ENCODE measurements at regions not wholly inside any gene's neighbourhood (a gene's known extent, or its start where the extent isn't known, plus 50 kb on each side); places are given as distances from the start of the nearest gene placed in this dataset.

DNA sequence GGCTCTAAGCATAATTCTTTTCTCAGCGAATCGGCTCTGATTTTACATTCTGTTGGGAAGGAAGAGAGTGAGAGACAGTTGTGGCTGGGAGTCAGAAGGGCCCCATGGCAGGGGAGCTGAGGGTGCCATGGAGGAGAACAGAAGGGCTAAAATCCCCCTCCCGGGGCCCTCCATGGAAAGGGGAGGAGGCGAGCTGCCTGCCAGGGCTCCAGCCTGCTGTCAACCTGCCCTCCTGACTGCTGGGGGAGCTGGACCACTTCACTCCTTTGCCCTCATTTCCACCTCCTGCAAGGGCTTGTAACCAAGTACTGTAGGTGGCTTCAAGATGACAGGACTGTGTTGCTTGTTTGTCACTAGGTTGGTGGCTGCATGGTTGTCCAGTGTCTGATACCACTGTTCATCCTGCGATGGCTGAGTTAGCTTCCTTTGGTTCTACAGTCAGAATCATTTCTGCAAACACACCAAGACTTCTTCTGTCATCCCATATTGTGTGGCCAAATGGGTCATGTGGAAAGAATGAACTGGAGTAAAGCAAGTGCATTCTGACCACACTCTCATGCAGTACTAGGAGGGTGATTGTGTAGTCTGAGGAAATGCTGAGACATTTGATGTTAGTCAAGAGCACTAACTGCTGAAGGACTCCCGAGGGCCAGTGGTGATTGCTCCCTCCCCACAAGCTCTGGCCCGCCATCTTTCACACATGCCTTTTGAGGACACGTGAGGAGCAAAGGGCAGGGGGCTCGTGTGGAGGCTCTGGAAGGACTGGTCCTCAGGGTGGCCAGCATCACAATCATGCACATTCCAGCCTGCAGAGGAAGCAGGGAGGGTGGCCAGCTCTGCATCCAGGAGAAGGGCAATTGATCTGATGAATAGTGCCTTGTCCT, 307.2 kb downstream of the GADD45G start:
- Histone ChIP-seq H3K27ac (ENCODE audit: low read depth in 1 of 2, low read length in 2 of 2) (no peak overlapping the region), H3K27me3 (ENCODE audit: control insufficient read depth in 1 of 2, insufficient read depth in 2 of 2, low read length in 1 of 2) (no peaks in the 10 kb centered on the region), H3K36me3 (ENCODE audit: control insufficient read depth in 1 of 2, insufficient read depth in 2 of 2, low read length in 1 of 2) (no peaks in the 10 kb centered on the region), H3K9me3 (ENCODE audit: control insufficient read depth, low read length) (no peaks in the 10 kb centered on the region), H3K4me3 (ENCODE audit: low read length in 2 of 2) (no peak overlapping the region), H3K4me1 (ENCODE audit: control insufficient read depth in 1 of 2, insufficient read depth in 2 of 2, low read length in 2 of 2) (no peaks in the 10 kb centered on the region)
- DNase-seq, result no peak
- 87 to 88% methylated on average over 9 of the region's 9 CpGs for WGBS, 2 donors
- intact Hi-C loops (cut with DNase I), result no loop called here
- ATAC-seq (ENCODE audit: low FRiP score), result no peak

DNA sequence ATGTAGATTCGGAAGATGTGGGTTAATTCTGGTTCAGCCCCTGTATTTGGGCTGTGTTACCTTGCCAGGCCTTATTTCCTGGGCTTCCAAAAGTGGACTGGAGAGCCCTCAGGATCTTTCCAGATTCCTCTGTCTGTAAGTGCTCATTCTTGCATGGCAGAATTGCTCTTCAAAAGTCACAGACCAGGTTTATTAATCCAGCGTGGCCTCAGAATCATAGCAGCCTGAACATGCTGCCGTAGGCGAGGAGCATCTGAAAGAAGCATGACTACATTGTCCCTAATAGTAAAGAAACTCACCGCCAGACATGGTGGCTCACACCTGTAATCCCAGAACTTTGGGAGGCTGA, 307.8 kb downstream of the GADD45G start:
- intact Hi-C loops (cut with DNase I), result no loop called here
- 97 to 100% methylated on average over 5 of the region's 5 CpGs for WGBS, 2 donors

DNA sequence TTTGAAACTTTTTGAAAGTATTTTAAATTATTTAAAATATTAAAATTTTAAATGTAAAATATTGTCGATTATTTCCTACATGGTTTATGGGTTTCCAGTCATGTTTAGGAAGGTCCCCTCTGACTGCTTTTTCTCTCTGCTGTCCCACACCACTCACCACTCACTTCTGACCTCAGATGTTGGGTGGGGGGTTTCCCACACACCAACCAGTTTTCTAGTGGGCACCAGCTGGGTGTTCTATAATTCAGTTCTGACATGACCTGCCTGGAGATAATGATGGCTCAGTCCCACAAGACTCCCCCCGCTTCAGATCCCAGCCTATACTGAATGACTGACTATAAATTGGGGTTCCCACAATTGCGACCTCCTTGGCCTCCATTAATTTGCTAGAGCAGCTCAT, 310.4 kb downstream of the GADD45G start:
- ATAC-seq (ENCODE audit: low FRiP score) (no peak), DNase-seq (no peak)
- intact Hi-C loops (cut with DNase I), result no loop called here
- Histone ChIP-seq H3K27me3 (ENCODE audit: control insufficient read depth in 1 of 2, insufficient read depth in 2 of 2, low read length in 1 of 2) (no peaks in the 10 kb centered on the region), H3K4me1 (ENCODE audit: control insufficient read depth in 1 of 2, insufficient read depth in 2 of 2, low read length in 2 of 2) (no peaks in the 10 kb centered on the region), H3K36me3 (ENCODE audit: control insufficient read depth in 1 of 2, insufficient read depth in 2 of 2, low read length in 1 of 2) (no peaks in the 10 kb centered on the region), H3K27ac (ENCODE audit: low read depth in 1 of 2, low read length in 2 of 2) (no peak overlapping the region), H3K4me3 (ENCODE audit: low read length in 2 of 2) (no peak overlapping the region), H3K9me3 (ENCODE audit: control insufficient read depth, low read length) (no peaks in the 10 kb centered on the region)
- WGBS, 2 donors, result 89 to 100% methylated on average over 3 of the region's 3 CpGs

More for the DNA sequence above, 307.8 kb downstream of the GADD45G start:
- Histone ChIP-seq H3K4me3 (ENCODE audit: low read length in 2 of 2) (no peak overlapping the region), H3K36me3 (ENCODE audit: control insufficient read depth in 1 of 2, insufficient read depth in 2 of 2, low read length in 1 of 2) (no peaks in the 10 kb centered on the region), H3K9me3 (ENCODE audit: control insufficient read depth, low read length) (no peaks in the 10 kb centered on the region), H3K27me3 (ENCODE audit: control insufficient read depth in 1 of 2, insufficient read depth in 2 of 2, low read length in 1 of 2) (no peaks in the 10 kb centered on the region), H3K4me1 (ENCODE audit: control insufficient read depth in 1 of 2, insufficient read depth in 2 of 2, low read length in 2 of 2) (no peaks in the 10 kb centered on the region), H3K27ac (ENCODE audit: low read depth in 1 of 2, low read length in 2 of 2) (no peak overlapping the region)
- no peak for DNase-seq
- no peak for ATAC-seq (ENCODE audit: low FRiP score)

DNA sequence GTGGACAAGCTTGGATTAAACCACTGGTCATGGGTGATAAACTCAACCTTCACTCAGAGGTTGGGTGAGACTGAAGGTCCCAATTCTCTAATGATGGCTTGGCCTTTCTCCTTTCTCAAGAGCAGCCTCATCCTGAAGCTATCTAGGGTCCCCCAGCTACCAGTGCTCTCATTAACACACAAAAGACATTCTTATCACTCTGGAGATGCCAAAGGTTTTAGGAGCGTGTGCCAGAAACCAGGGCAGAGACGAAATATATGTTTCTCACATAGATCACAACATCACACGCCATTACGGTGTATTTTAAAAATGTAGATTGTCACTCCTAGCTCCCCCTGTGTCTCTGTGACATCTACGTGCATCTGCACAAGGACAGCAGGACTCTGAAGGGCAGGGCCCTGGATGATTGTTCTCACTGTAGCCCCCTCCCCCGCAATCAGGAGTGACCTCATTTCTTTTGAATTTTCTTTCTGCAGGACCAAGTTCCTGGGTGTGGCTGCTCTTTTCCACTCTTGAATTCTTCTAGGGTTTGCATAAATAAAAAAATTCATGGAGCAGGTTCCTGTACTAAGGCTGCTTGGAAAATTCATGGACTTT, 311.3 kb downstream of the GADD45G start:
- Histone ChIP-seq H3K9me3 (ENCODE audit: control insufficient read depth, low read length) (no peaks in the 10 kb centered on the region), H3K36me3 (ENCODE audit: control insufficient read depth in 1 of 2, insufficient read depth in 2 of 2, low read length in 1 of 2) (no peaks in the 10 kb centered on the region), H3K27ac (ENCODE audit: low read depth in 1 of 2, low read length in 2 of 2) (no peak overlapping the region), H3K4me3 (ENCODE audit: low read length in 2 of 2) (no peak overlapping the region), H3K4me1 (ENCODE audit: control insufficient read depth in 1 of 2, insufficient read depth in 2 of 2, low read length in 2 of 2) (no peaks in the 10 kb centered on the region), H3K27me3 (ENCODE audit: control insufficient read depth in 1 of 2, insufficient read depth in 2 of 2, low read length in 1 of 2) (no peaks in the 10 kb centered on the region)
- ATAC-seq (ENCODE audit: low FRiP score) (no peak), DNase-seq (no peak)
- intact Hi-C loops (cut with DNase I), result no loop called here
- 87 to 91% methylated on average over 6 of the region's 6 CpGs for WGBS, 2 donors

DNA sequence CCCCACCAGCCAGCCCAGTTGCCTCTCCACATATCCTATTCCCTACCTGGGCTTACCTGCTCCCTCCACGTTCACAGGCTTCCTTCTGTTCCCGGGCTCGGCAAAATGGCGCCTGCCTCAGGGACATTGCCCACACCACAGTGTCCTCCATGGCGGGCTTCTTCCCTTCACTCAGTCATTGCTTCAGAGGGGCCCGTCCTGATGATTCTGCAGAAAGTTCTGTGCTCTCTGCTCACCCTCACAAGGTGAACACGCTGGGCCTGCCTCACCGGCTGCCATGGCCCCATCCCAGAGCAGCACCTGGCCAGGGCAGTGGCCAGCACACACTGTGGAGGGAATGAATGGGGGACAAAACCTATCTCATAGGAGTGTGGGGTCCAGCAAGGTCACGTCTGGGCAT, 313.0 kb downstream of the GADD45G start:
- no peaks in the 10 kb centered on the region for H3K4me1 ChIP-seq (ENCODE audit: control insufficient read depth in 1 of 2, insufficient read depth in 2 of 2, low read length in 2 of 2)
- H3K27ac ChIP-seq (ENCODE audit: low read depth in 1 of 2, low read length in 2 of 2), result no peak overlapping the region

DNA sequence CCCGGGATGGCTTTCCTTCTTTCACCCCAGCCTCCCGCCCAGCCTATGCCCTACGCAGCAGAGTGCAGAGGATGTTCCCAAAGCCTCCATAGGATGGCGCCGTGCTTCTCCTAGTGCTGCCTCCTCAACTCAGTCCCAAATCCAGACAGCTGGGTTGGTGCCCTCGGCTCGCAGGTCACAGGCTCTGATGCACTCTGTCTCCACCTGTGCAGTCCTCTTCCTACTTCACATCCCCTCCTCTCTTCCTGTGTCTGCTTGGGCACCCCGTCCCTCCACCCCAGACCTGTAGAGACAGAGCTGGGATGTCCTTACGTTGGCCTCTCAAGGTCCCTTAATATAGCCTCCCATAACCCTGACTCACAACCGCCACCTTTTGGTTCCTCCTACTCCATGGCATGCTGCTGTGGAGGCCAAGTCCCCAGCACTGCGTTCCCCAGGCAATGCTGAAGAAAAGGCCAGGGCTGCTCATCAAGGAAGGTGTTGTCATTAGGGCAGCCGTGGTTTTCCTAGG, 314.4 kb downstream of the GADD45G start:
- H3K36me3 ChIP-seq (ENCODE audit: control insufficient read depth in 1 of 2, insufficient read depth in 2 of 2, low read length in 1 of 2), result no peaks in the 10 kb centered on the region
- H3K4me1 ChIP-seq (ENCODE audit: control insufficient read depth in 1 of 2, insufficient read depth in 2 of 2, low read length in 2 of 2), result no peaks in the 10 kb centered on the region
- no peak for DNase-seq
- 68 to 70% methylated on average over 12 of the region's 12 CpGs for WGBS, 2 donors
- intact Hi-C loops (cut with DNase I), result no loop called here
- H3K27me3 ChIP-seq (ENCODE audit: control insufficient read depth in 1 of 2, insufficient read depth in 2 of 2, low read length in 1 of 2), result no peaks in the 10 kb centered on the region
- H3K9me3 ChIP-seq (ENCODE audit: control insufficient read depth, low read length), result no peaks in the 10 kb centered on the region
- no peak overlapping the region for H3K27ac ChIP-seq (ENCODE audit: low read depth in 1 of 2, low read length in 2 of 2)
- no peak for ATAC-seq (ENCODE audit: low FRiP score)
- no peak overlapping the region for H3K4me3 ChIP-seq (ENCODE audit: low read length in 2 of 2)

More for the DNA sequence above, 313.0 kb downstream of the GADD45G start:
- WGBS, 2 donors, result 96 to 97% methylated on average over 9 of the region's 9 CpGs
- no peak for DNase-seq
- H3K9me3 ChIP-seq (ENCODE audit: control insufficient read depth, low read length), result no peaks in the 10 kb centered on the region
- no peak for ATAC-seq (ENCODE audit: low FRiP score)
- no peaks in the 10 kb centered on the region for H3K36me3 ChIP-seq (ENCODE audit: control insufficient read depth in 1 of 2, insufficient read depth in 2 of 2, low read length in 1 of 2)
- no peak overlapping the region for H3K4me3 ChIP-seq (ENCODE audit: low read length in 2 of 2)
- H3K27me3 ChIP-seq (ENCODE audit: control insufficient read depth in 1 of 2, insufficient read depth in 2 of 2, low read length in 1 of 2), result no peaks in the 10 kb centered on the region
- intact Hi-C loops (cut with DNase I), result no loop called here

DNA sequence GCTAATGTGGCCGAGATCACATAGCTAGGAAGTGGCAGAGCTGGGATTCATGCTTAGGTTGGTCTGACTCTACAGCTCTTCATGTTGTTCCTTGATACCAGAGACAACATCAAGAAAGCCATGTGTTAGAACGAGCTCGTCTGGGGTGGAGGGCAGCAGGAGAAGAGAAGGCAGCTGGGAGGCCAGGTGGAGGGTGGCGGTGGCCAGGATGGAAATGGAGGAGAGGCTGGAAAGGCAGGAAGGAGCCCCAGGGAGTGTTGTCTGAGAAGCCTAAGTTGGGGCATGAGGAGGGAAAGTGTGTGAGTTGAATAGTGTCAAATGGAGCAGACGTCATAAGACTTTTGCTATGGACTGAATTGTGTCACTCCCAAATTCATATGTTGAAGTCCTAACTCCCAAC, 315.3 kb downstream of the GADD45G start:
- intact Hi-C loops (cut with DNase I), result no loop called here
- Histone ChIP-seq H3K4me3 (ENCODE audit: low read length in 2 of 2) (no peak overlapping the region), H3K4me1 (ENCODE audit: control insufficient read depth in 1 of 2, insufficient read depth in 2 of 2, low read length in 2 of 2) (no peaks in the 10 kb centered on the region), H3K9me3 (ENCODE audit: control insufficient read depth, low read length) (no peaks in the 10 kb centered on the region), H3K36me3 (ENCODE audit: control insufficient read depth in 1 of 2, insufficient read depth in 2 of 2, low read length in 1 of 2) (no peaks in the 10 kb centered on the region), H3K27me3 (ENCODE audit: control insufficient read depth in 1 of 2, insufficient read depth in 2 of 2, low read length in 1 of 2) (no peaks in the 10 kb centered on the region), H3K27ac (ENCODE audit: low read depth in 1 of 2, low read length in 2 of 2) (no peak overlapping the region)
- 93 to 94% methylated on average over 5 of the region's 5 CpGs for WGBS, 2 donors
- no peak for DNase-seq
- no peak for ATAC-seq (ENCODE audit: low FRiP score)

DNA sequence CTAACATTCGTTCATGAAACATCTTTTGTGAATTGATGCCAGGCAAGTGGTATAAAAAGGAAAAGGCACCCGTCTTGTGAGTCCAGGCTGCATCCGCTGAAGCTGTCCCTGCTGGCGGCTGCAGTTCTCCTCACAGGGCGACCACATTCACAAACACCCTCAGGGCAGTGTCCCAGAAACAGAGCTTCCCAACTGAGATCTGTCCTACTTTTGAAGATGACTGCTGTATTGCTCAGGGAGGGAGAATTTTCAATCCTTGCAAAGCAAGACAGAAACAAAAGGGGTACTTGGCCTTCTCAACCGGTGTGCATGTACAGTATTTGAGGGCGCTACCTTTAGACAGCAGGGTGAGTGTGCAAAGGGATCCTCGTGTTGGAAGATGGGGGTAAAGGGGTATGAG, 316.1 kb downstream of the GADD45G start:
- H3K27ac ChIP-seq (ENCODE audit: low read depth in 1 of 2, low read length in 2 of 2), result no peak overlapping the region
- H3K27me3 ChIP-seq (ENCODE audit: control insufficient read depth in 1 of 2, insufficient read depth in 2 of 2, low read length in 1 of 2), result no peaks in the 10 kb centered on the region
- 85 to 87% methylated on average over 8 of the region's 8 CpGs for WGBS, 2 donors
- no peaks in the 10 kb centered on the region for H3K36me3 ChIP-seq (ENCODE audit: control insufficient read depth in 1 of 2, insufficient read depth in 2 of 2, low read length in 1 of 2)
- intact Hi-C loops (cut with DNase I), result no loop called here
- no peaks in the 10 kb centered on the region for H3K4me1 ChIP-seq (ENCODE audit: control insufficient read depth in 1 of 2, insufficient read depth in 2 of 2, low read length in 2 of 2)
- H3K9me3 ChIP-seq (ENCODE audit: control insufficient read depth, low read length), result no peaks in the 10 kb centered on the region
- no peak for ATAC-seq (ENCODE audit: low FRiP score)
- H3K4me3 ChIP-seq (ENCODE audit: low read length in 2 of 2), result no peak overlapping the region
- no peak for DNase-seq

DNA sequence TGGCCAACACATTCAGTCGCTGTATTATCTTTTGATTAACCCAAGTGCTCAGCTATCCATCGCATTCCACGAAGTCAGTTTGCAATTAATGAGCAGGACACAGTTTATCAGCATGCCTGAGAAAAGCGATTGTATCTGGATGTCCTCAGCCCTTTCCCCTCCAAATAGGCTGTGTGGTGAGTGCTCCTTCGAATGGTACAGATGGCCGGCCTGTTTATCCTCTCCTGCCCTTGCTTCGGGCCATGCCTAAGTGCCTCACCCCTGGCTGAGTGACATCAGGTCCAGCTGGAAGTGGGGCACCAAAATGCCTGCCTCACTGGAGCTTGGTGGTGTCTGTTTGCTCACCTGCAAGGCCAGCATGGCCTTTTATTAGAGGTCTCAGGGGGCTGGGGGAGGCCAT, 317.3 kb downstream of the GADD45G start:
- H3K27ac ChIP-seq (ENCODE audit: low read depth in 1 of 2, low read length in 2 of 2), result no peak overlapping the region
- intact Hi-C loops (cut with DNase I), result no loop called here
- ATAC-seq (ENCODE audit: low FRiP score) (no peak), DNase-seq (no peak)
- H3K4me1 ChIP-seq (ENCODE audit: control insufficient read depth in 1 of 2, insufficient read depth in 2 of 2, low read length in 2 of 2), result no peaks in the 10 kb centered on the region
- no peaks in the 10 kb centered on the region for H3K9me3 ChIP-seq (ENCODE audit: control insufficient read depth, low read length)
- WGBS, 2 donors, result 85 to 86% methylated on average over 7 of the region's 7 CpGs
- H3K4me3 ChIP-seq (ENCODE audit: low read length in 2 of 2), result no peak overlapping the region
- no peaks in the 10 kb centered on the region for H3K27me3 ChIP-seq (ENCODE audit: control insufficient read depth in 1 of 2, insufficient read depth in 2 of 2, low read length in 1 of 2)
- no peaks in the 10 kb centered on the region for H3K36me3 ChIP-seq (ENCODE audit: control insufficient read depth in 1 of 2, insufficient read depth in 2 of 2, low read length in 1 of 2)
